Neural cell (in vitro differentiated cells): ENCODE measurements at regions not wholly inside any gene's neighbourhood (a gene's known extent, or its start where the extent isn't known, plus 50 kb on each side); places are given as distances from the start of the nearest gene placed in this dataset.

Source experiments
- H2AFZ ChIP-seq: fragments of 200-600, 300-800 bp; sonication (generic), shearing (Covaris generic); 2 replicates; pipeline ENCODE4 v1.6.0; 2014; ENCODE audit warnings: low read depth, mild to moderate bottlenecking, antibody characterized with exemption, low read length, moderate library complexity
- H3F3A ChIP-seq: fragments of 200-600 bp; shearing (Covaris generic); 2 replicates; pipeline ENCODE4 v1.6.1; 2016; ENCODE audit warnings: mild to moderate bottlenecking, moderate library complexity, mixed read lengths, antibody characterized with exemption, low read length; ENCODE audit not compliant: insufficient read depth, poor library complexity, severe bottlenecking
- H3K27ac ChIP-seq: fragments of 200-600, 300-800 bp; sonication (generic), shearing (Covaris generic); 2 replicates; pipeline ENCODE4 v1.5.1; 2014; ENCODE audit warnings: mild to moderate bottlenecking, low read length, moderate library complexity
- H3K27me3 ChIP-seq: fragments of 300-800, 200-600 bp; sonication (generic), shearing (Covaris generic); 2 replicates; pipeline ENCODE4 v1.6.0; 2014; ENCODE audit warnings: mild to moderate bottlenecking, low read depth, low read length, moderate library complexity; ENCODE audit not compliant: insufficient read depth
- H3K36me3 ChIP-seq: fragments of 300-800, 200-600 bp; sonication (generic), shearing (Covaris generic); 2 replicates; pipeline ENCODE4 v1.5.1; 2014; ENCODE audit warnings: mild to moderate bottlenecking, antibody characterized with exemption, low read length, moderate library complexity; ENCODE audit not compliant: insufficient read depth
- H3K4me2 ChIP-seq: fragments of 300-800, 200-600 bp; sonication (generic), shearing (Covaris generic); 2 replicates; pipeline ENCODE4 v1.6.0; 2014; ENCODE audit warnings: mild to moderate bottlenecking, low read length
- H3K4me3 ChIP-seq: fragments of 300-800, 200-600 bp; sonication (generic), shearing (Covaris generic); 2 replicates; pipeline ENCODE4 v1.5.1; 2014; ENCODE audit warnings: mild to moderate bottlenecking, low read length, moderate library complexity
- H3K79me2 ChIP-seq: fragments of 200-600 bp; shearing (Covaris generic); replicated peaks from 2 replicates; pipeline ENCODE4 v1.6.0; 2014; ENCODE audit warnings: mild to moderate bottlenecking, low read length, moderate library complexity; ENCODE audit not compliant: insufficient read depth
- H3K9ac ChIP-seq: fragments of 300-800, 200-600 bp; sonication (generic), shearing (Covaris generic); 2 replicates; pipeline ENCODE4 v1.6.1; 2016; ENCODE audit warnings: mild to moderate bottlenecking, low read length, mixed read lengths
- H3K9me2 ChIP-seq: fragments of 200-600 bp; shearing (Covaris generic); 2 replicates; pipeline ENCODE4 v1.6.1; 2016; ENCODE audit warnings: mild to moderate bottlenecking, low read length, mixed read lengths; ENCODE audit not compliant: insufficient read depth
- H3K9me3 ChIP-seq: fragments of 200-600, 300-800 bp; sonication (generic), shearing (Covaris generic); 2 replicates; pipeline ENCODE4 v1.6.1; 2016; ENCODE audit warnings: mild to moderate bottlenecking, mixed run types, low read length, moderate library complexity, mixed read lengths
- H4K20me1 ChIP-seq: fragments of 200-600 bp; shearing (Covaris generic); 2 replicates; pipeline ENCODE4 v1.6.1; 2016; ENCODE audit warnings: mild to moderate bottlenecking, mixed run types; ENCODE audit not compliant: insufficient read depth
- EP300 ChIP-seq: fragments of 450-650 bp; conservative IDR thresholded peaks from 2 replicates; pipeline ENCODE4 v1.6.1; 2014; ENCODE audit warnings: antibody characterized with exemption, mild to moderate bottlenecking, moderate library complexity; ENCODE audit not compliant: poor library complexity, severe bottlenecking
- EZH2 ChIP-seq: fragments of 200-600, 300-800 bp; shearing (Covaris generic), sonication (generic); IDR thresholded peaks from 2 replicates; pipeline ENCODE4 v1.6.1; 2014; ENCODE audit warnings: antibody characterized with exemption, low read length, borderline replicate concordance, mild to moderate bottlenecking; ENCODE audit not compliant: insufficient read depth, poor library complexity, severe bottlenecking
- MXI1 ChIP-seq: fragments of 450-650 bp; conservative IDR thresholded peaks from 2 replicates; pipeline ENCODE4 v1.6.1; 2014; ENCODE audit warnings: antibody characterized with exemption, mild to moderate bottlenecking; ENCODE audit not compliant: poor library complexity, severe bottlenecking
- POLR2AphosphoS5 ChIP-seq: IDR thresholded peaks from 2 replicates; pipeline ENCODE4 v1.6.1; 2012
- RAD21 ChIP-seq: fragments of 450-650 bp; conservative IDR thresholded peaks from 2 replicates; pipeline ENCODE4 v1.6.1; 2014; ENCODE audit warnings: antibody characterized with exemption, mild to moderate bottlenecking, moderate library complexity
- REST ChIP-seq: IDR thresholded peaks from 2 replicates; pipeline ENCODE4 v1.6.1; 2012; ENCODE audit warnings: borderline replicate concordance
- SMC3 ChIP-seq: fragments of 450-650 bp; conservative IDR thresholded peaks from 2 replicates; pipeline ENCODE4 v1.6.1; 2014; ENCODE audit warnings: antibody characterized with exemption, mild to moderate bottlenecking, moderate library complexity; ENCODE audit not compliant: poor library complexity
- TAF1 ChIP-seq: IDR thresholded peaks from 2 replicates; pipeline ENCODE4 v1.6.1; 2012; ENCODE audit warnings: low read depth
- TF ChIP-seq, protein P1 (sequence below): fragments of 450-650 bp; IDR thresholded peaks from 2 replicates; pipeline ENCODE4 v1.5.1; 2014; ENCODE audit warnings: antibody characterized with exemption, mild to moderate bottlenecking, moderate library complexity; ENCODE audit not compliant: poor library complexity, severe bottlenecking

GRCh38 chr21:27820342-27820741, 853.5 kb upstream of the ADAMTS5 start:
- Histone ChIP-seq H4K20me1 (no peaks in the 10 kb centered on the region), H3K9me2 (no peaks in the 10 kb centered on the region)
- TF ChIP-seq POLR2AphosphoS5 (no peak), EP300 (no peak), SMC3 (no peak), REST (no peak), MXI1 (no peak), TAF1 (no peak), RAD21 (no peak), EZH2 (no peak)
- TF ChIP-seq, protein P1, sequence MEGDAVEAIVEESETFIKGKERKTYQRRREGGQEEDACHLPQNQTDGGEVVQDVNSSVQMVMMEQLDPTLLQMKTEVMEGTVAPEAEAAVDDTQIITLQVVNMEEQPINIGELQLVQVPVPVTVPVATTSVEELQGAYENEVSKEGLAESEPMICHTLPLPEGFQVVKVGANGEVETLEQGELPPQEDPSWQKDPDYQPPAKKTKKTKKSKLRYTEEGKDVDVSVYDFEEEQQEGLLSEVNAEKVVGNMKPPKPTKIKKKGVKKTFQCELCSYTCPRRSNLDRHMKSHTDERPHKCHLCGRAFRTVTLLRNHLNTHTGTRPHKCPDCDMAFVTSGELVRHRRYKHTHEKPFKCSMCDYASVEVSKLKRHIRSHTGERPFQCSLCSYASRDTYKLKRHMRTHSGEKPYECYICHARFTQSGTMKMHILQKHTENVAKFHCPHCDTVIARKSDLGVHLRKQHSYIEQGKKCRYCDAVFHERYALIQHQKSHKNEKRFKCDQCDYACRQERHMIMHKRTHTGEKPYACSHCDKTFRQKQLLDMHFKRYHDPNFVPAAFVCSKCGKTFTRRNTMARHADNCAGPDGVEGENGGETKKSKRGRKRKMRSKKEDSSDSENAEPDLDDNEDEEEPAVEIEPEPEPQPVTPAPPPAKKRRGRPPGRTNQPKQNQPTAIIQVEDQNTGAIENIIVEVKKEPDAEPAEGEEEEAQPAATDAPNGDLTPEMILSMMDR: no peak

GRCh38 chr21:27819299-27819698, 852.4 kb upstream of the ADAMTS5 start:
- no peaks in the 10 kb centered on the region for H4K20me1 ChIP-seq
- TF ChIP-seq RAD21: no peak
- H3K9ac ChIP-seq: no peak overlapping the region
- H3K9me3 ChIP-seq: no peaks in the 10 kb centered on the region
- H3K4me2 ChIP-seq: no peak overlapping the region
- H3K27me3 ChIP-seq: no peaks in the 10 kb centered on the region
- no peaks in the 10 kb centered on the region for H3F3A ChIP-seq
- no peak overlapping the region for H3K4me3 ChIP-seq
- no peak overlapping the region for H2AFZ ChIP-seq
- no peak overlapping the region for H3K27ac ChIP-seq
- no peaks in the 10 kb centered on the region for H3K9me2 ChIP-seq
- H3K36me3 ChIP-seq: no peaks in the 10 kb centered on the region
- no peaks in the 10 kb centered on the region for H3K79me2 ChIP-seq

More at GRCh38 chr21:27820342-27820741, 853.5 kb upstream of the ADAMTS5 start:
- no peak overlapping the region for H3K4me2 ChIP-seq
- no peaks in the 10 kb centered on the region for H3K79me2 ChIP-seq
- H3K27me3 ChIP-seq: no peaks in the 10 kb centered on the region
- H2AFZ ChIP-seq: no peak overlapping the region
- H3K4me3 ChIP-seq: no peak overlapping the region
- no peaks in the 10 kb centered on the region for H3K9me3 ChIP-seq
- no peak overlapping the region for H3K27ac ChIP-seq
- H3F3A ChIP-seq: no peaks in the 10 kb centered on the region
- H3K36me3 ChIP-seq: no peaks in the 10 kb centered on the region
- no peak overlapping the region for H3K9ac ChIP-seq

DNA sequence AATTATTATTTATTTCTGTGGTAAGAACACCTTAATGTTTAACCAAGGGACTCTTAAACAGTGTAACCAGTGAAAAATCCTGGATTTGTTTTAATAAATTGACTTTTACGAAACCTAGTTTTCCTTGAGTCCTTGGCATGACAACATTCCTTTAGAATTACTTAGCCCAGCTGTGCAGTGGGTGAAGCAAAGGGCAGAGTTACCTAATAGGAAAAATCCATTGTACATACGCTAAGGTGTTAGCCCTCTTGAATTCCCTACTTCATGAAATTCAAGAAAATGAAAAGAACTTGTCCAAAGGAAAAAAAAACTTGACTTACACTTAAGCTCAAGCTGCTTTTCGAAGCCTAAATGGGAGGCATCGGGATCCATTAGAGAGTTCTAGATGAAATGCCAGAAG, 852.0 kb upstream of the ADAMTS5 start:
- Histone ChIP-seq H3K36me3 (no peaks in the 10 kb centered on the region), H3K27me3 (no peaks in the 10 kb centered on the region), H3K9me2 (no peaks in the 10 kb centered on the region), H3K4me3 (no peak overlapping the region), H3K9me3 (no peaks in the 10 kb centered on the region), H3K9ac (no peak overlapping the region), H4K20me1 (no peaks in the 10 kb centered on the region), H2AFZ (no peak overlapping the region), H3K4me2 (no peak overlapping the region), H3K27ac (no peak overlapping the region), H3K79me2 (no peaks in the 10 kb centered on the region), H3F3A (no peaks in the 10 kb centered on the region)
- no peak for TF ChIP-seq RAD21
- no peak for TF ChIP-seq TAF1
- TF ChIP-seq, protein P1: no peak
- TF ChIP-seq EZH2: no peak
- TF ChIP-seq POLR2AphosphoS5: no peak
- TF ChIP-seq SMC3: no peak
- TF ChIP-seq MXI1: no peak
- no peak for TF ChIP-seq EP300
- TF ChIP-seq REST: no peak
